Liver (tissue), 3 donors: ENCODE measurements at regions not wholly inside any gene's neighbourhood (a gene's known extent, or its start where the extent isn't known, plus 50 kb on each side); places are given as distances from the start of the nearest gene placed in this dataset.
"Not testable (repeated sequence)": the region's sequence is repeated elsewhere in the genome, so short reads cannot be mapped to it uniquely, and the experiment has no call there.

Experiments used
- ATF3 ChIP-seq: IDR thresholded peaks from 2 replicates; pipeline ENCODE4 v1.6.1; 2016; ENCODE audit warnings: antibody characterized with exemption
- CTCF ChIP-seq: fragments of 150-350 bp; IDR thresholded peaks from 2 replicates; pipeline ENCODE4 v1.5.1; 2017; ENCODE audit warnings: improper control_type of control experiment, low read depth, low read length; ENCODE audit not compliant: missing input control
- EGR1 ChIP-seq, 2 donors: IDR thresholded peaks; 2 replicates each; pipeline ENCODE4 v1.6.1; 2016 to 2018; ENCODE audit warnings: antibody characterized with exemption in 2 of 2, low read depth in 2 of 2
- FOXA1 ChIP-seq: IDR thresholded peaks from 2 replicates; pipeline ENCODE4 v1.6.1; 2016; ENCODE audit warnings: antibody characterized with exemption
- GABPA ChIP-seq, 2 donors: IDR thresholded peaks in 1 of 2; conservative IDR thresholded peaks in 1 of 2; 2 replicates each; pipeline ENCODE4 v1.6.1; 2016; ENCODE audit warnings: antibody characterized with exemption in 2 of 2, mild to moderate bottlenecking in 1 of 2, moderate library complexity in 1 of 2
- HNF4G ChIP-seq: IDR thresholded peaks from 2 replicates; pipeline ENCODE4 v1.6.1; 2016; ENCODE audit warnings: antibody characterized with exemption
- JUND ChIP-seq, 2 donors: IDR thresholded peaks; 2 replicates each; pipeline ENCODE4 v1.6.1; 2016; ENCODE audit warnings: antibody characterized with exemption in 2 of 2
- RAD21 ChIP-seq, 2 donors: IDR thresholded peaks; 2 replicates each; pipeline ENCODE4 v1.6.1; 2016; ENCODE audit warnings: antibody characterized with exemption in 2 of 2, mild to moderate bottlenecking in 2 of 2
- RXRA ChIP-seq, 2 donors: IDR thresholded peaks; 2 replicates each; pipeline ENCODE4 v1.6.1; 2017 to 2018; ENCODE audit warnings: antibody characterized with exemption in 2 of 2, mild to moderate bottlenecking in 1 of 2
- SP1 ChIP-seq: IDR thresholded peaks from 2 replicates; pipeline ENCODE4 v1.6.1; 2018; ENCODE audit warnings: antibody characterized with exemption, mild to moderate bottlenecking
- TAF1 ChIP-seq: conservative IDR thresholded peaks from 2 replicates; pipeline ENCODE4 v1.6.1; 2016; ENCODE audit warnings: antibody characterized with exemption, mild to moderate bottlenecking
- YY1 ChIP-seq: IDR thresholded peaks from 2 replicates; pipeline ENCODE4 v1.6.1; 2016; ENCODE audit warnings: antibody characterized with exemption, mild to moderate bottlenecking
- TF ChIP-seq, protein P1 (sequence below): IDR thresholded peaks from 2 replicates; pipeline ENCODE4 v1.6.1; 2016; ENCODE audit warnings: antibody characterized with exemption, mild to moderate bottlenecking
- TF ChIP-seq, protein P2 (sequence below): IDR thresholded peaks from 2 replicates; pipeline ENCODE4 v1.6.1; 2016; ENCODE audit warnings: antibody characterized with exemption
- donor health status: healthy.
- donor health status: healthy.

DNA sequence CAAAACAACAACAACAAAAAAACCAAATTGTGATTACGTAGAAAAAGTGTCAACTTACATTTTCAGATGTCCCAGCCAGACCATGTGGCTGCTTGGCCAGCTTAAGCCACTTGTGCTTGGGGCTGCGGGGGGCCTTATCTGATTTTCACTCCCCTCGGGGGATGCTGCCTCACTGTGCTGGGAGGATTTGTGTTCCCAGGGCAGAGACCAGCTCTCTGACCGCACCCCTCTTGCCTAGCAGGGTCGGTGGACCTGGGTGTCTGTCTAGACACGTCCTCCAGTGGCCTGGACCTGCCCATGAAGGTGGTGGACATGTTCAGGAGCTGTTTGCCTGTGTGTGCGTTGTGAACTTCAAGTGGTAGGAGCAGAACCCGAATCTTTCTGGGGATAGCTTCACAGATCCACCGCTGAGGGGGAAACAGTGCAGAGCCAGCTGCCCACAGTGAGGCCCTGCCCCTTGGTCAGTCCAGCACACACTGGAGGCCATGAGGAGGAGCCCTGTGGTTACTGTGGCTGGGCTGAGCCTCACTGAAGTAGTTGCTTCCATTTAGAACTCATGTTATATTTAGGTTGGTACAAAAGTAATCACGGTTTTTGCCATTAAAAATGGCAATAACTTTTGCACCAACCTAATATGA lies 173.9 kb downstream of the ADRA2C start:
- TF ChIP-seq CTCF; SP1; TAF1; EGR1 (IDR thresholded peaks at IDR 0.05; ENCODE audit: low read depth in 2 of 2); ATF3; YY1; RAD21 (IDR thresholded peaks at IDR 0.05); FOXA1; GABPA (IDR thresholded peaks at IDR 0.05 in 1 of 2, conservative IDR thresholded peaks at IDR 0.05 in 1 of 2); RXRA (IDR thresholded peaks at IDR 0.05); JUND (IDR thresholded peaks at IDR 0.05); HNF4G: not testable (repeated sequence)
- TF ChIP-seq, protein P1, sequence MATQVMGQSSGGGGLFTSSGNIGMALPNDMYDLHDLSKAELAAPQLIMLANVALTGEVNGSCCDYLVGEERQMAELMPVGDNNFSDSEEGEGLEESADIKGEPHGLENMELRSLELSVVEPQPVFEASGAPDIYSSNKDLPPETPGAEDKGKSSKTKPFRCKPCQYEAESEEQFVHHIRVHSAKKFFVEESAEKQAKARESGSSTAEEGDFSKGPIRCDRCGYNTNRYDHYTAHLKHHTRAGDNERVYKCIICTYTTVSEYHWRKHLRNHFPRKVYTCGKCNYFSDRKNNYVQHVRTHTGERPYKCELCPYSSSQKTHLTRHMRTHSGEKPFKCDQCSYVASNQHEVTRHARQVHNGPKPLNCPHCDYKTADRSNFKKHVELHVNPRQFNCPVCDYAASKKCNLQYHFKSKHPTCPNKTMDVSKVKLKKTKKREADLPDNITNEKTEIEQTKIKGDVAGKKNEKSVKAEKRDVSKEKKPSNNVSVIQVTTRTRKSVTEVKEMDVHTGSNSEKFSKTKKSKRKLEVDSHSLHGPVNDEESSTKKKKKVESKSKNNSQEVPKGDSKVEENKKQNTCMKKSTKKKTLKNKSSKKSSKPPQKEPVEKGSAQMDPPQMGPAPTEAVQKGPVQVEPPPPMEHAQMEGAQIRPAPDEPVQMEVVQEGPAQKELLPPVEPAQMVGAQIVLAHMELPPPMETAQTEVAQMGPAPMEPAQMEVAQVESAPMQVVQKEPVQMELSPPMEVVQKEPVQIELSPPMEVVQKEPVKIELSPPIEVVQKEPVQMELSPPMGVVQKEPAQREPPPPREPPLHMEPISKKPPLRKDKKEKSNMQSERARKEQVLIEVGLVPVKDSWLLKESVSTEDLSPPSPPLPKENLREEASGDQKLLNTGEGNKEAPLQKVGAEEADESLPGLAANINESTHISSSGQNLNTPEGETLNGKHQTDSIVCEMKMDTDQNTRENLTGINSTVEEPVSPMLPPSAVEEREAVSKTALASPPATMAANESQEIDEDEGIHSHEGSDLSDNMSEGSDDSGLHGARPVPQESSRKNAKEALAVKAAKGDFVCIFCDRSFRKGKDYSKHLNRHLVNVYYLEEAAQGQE, result not testable (repeated sequence)
- TF ChIP-seq, protein P2, sequence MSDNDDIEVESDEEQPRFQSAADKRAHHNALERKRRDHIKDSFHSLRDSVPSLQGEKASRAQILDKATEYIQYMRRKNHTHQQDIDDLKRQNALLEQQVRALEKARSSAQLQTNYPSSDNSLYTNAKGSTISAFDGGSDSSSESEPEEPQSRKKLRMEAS, result not testable (repeated sequence)
